HG02623 (cell line): ENCODE measurements at regions not wholly inside any gene's neighbourhood (a gene's known extent, or its start where the extent isn't known, plus 50 kb on each side); places are given as distances from the start of the nearest gene placed in this dataset.
"Not testable (repeated sequence)": the region's sequence is repeated elsewhere in the genome, so short reads cannot be mapped to it uniquely, and the experiment has no call there.

Source experiments
- ATAC-seq: cut with Tn5 transposase; IDR thresholded peaks from one replicate; pipeline ENCODE4 v1.9.1; 2021; ENCODE audit warnings: moderate library complexity; ENCODE audit not compliant: unreplicated experiment

- ATAC-seq: no peak
Measured at GRCh38 chr7:13628239-13629001, 361.0 kb downstream of the ETV1 start.

- ATAC-seq: not testable (repeated sequence)
Measured at GRCh38 chr7:13631207-13632049, 358.0 kb downstream of the ETV1 start.

GRCh38 chr7:13633857-13634256 lies 355.6 kb downstream of the ETV1 start:
- ATAC-seq: no peak

GRCh38 chr7:13639396-13639795 lies 350.1 kb downstream of the ETV1 start:
- no peak for ATAC-seq

GRCh38 chr7:13641714-13642113 lies 347.8 kb downstream of the ETV1 start:
- ATAC-seq: no peak

GRCh38 chr7:13651167-13651566 lies 338.3 kb downstream of the ETV1 start:
- no peak for ATAC-seq

GRCh38 chr7:13656330-13656729 lies 333.1 kb downstream of the ETV1 start:
- ATAC-seq: no peak

GRCh38 chr7:13673290-13673689 lies 316.2 kb downstream of the ETV1 start:
- no peak for ATAC-seq

GRCh38 chr7:13682626-13683025 lies 306.8 kb downstream of the ETV1 start:
- ATAC-seq: no peak

GRCh38 chr7:13687500-13687899 lies 302.0 kb downstream of the ETV1 start:
- no peak for ATAC-seq

- ATAC-seq: no peak
Measured at GRCh38 chr7:13692548-13692947, 296.9 kb downstream of the ETV1 start.

- no peak for ATAC-seq
Measured at GRCh38 chr7:13702251-13702650, 287.2 kb downstream of the ETV1 start.

GRCh38 chr7:13708670-13709069 lies 280.8 kb downstream of the ETV1 start:
- no peak for ATAC-seq

- no peak for ATAC-seq
Measured at GRCh38 chr7:13713092-13713491, 276.4 kb downstream of the ETV1 start.

GRCh38 chr7:13715534-13715933 lies 273.9 kb downstream of the ETV1 start:
- no peak for ATAC-seq

- ATAC-seq: no peak
Measured at GRCh38 chr7:13717031-13717430, 272.4 kb downstream of the ETV1 start.

- ATAC-seq: no peak
Measured at GRCh38 chr7:13724191-13724976, 265.1 kb downstream of the ETV1 start.

- ATAC-seq: no peak
Measured at GRCh38 chr7:13724977-13725566, 264.4 kb downstream of the ETV1 start.

GRCh38 chr7:13725591-13725990 lies 263.9 kb downstream of the ETV1 start:
- no peak for ATAC-seq

GRCh38 chr7:13727279-13727678 lies 262.2 kb downstream of the ETV1 start:
- ATAC-seq: no peak

GRCh38 chr7:13727751-13728150 lies 261.7 kb downstream of the ETV1 start:
- no peak for ATAC-seq
